ENCODE measurements at regions not wholly inside any gene's neighbourhood (a gene's known extent, or its start where the extent isn't known, plus 50 kb on each side); places are given as distances from the start of the nearest gene placed in this dataset.
A peak's percentile ranks its signal among the peaks of the same experiment; 100 is the strongest.

GRCh38 chrX:133473451-133473850, 58.2 kb upstream of the GPC4 start:
- Mint-ChIP-seq H3K4me3 (no peak overlapping the region), H3K27ac (peak overlapping the region; percentile 6), H3K27me3 (ENCODE audit: low read depth, poor library complexity) (peaks cover 7% of the 10 kb centered on the region), H3K9me3 (no peaks in the 10 kb centered on the region), H3K36me3 (ENCODE audit: low read depth) (no peaks in the 10 kb centered on the region), H3K4me1 (peaks cover 28% of the 10 kb centered on the region)
- TF ChIP-seq CTCF (IDR thresholded peaks at IDR 0.05): no peak
- no peak for DNase-seq

GRCh38 chrX:133468051-133468450, 52.8 kb upstream of the GPC4 start:
- Mint-ChIP-seq H3K4me1 (peaks cover 6% of the 10 kb centered on the region), H3K9me3 (peaks cover under 1% of the 10 kb centered on the region), H3K27me3 (ENCODE audit: low read depth, poor library complexity) (no peaks in the 10 kb centered on the region), H3K27ac (no peak overlapping the region), H3K36me3 (ENCODE audit: low read depth) (no peaks in the 10 kb centered on the region), H3K4me3 (no peak overlapping the region)
- DNase-seq: no peak
- TF ChIP-seq CTCF (IDR thresholded peaks at IDR 0.05): no peak

- peaks cover 6% of the 10 kb centered on the region for H3K4me1 Mint-ChIP-seq
- no peak overlapping the region for H3K4me3 Mint-ChIP-seq
- peaks cover 2% of the 10 kb centered on the region for H3K27me3 Mint-ChIP-seq (ENCODE audit: low read depth, poor library complexity)
- TF ChIP-seq CTCF (IDR thresholded peaks at IDR 0.05): no peak
- no peaks in the 10 kb centered on the region for H3K36me3 Mint-ChIP-seq (ENCODE audit: low read depth)
- no peak for DNase-seq
- H3K27ac Mint-ChIP-seq: no peak overlapping the region
- peaks cover 3% of the 10 kb centered on the region for H3K9me3 Mint-ChIP-seq
Measured at GRCh38 chrX:133465254-133465653, 50.0 kb upstream of the GPC4 start.

Data from nephron progenitor cell (in vitro differentiated cells).